Hypothalamus (tissue), 51 donors: ENCODE measurements at regions not wholly inside any gene's neighbourhood (a gene's known extent, or its start where the extent isn't known, plus 50 kb on each side); places are given as distances from the start of the nearest gene placed in this dataset.

Source experiments
- DNase-seq, 51 donors: peaks; one replicate each; lab custom pipeline; 2025; lab: John Stamatoyannopoulos, UW

DNA sequence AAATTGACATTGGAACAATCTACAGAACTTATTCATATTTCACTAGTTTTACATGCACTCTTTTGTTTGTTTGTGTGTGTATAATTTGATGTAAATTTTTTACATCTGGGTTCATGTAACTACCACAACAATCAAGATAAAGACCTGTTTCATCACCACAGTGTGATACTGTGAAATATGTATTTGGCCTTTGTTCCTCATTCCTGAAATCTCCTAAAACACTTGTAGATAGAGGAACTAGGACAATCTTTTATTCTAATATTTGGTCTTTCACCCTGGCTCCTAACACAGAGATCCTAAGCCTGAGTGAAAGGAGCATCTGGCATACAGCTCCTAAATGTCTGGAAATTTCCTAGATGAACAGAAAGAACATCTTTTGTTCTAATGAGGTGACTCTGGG, 155.0 kb upstream of the GPR149 start:
- DNase-seq: no peak

DNA sequence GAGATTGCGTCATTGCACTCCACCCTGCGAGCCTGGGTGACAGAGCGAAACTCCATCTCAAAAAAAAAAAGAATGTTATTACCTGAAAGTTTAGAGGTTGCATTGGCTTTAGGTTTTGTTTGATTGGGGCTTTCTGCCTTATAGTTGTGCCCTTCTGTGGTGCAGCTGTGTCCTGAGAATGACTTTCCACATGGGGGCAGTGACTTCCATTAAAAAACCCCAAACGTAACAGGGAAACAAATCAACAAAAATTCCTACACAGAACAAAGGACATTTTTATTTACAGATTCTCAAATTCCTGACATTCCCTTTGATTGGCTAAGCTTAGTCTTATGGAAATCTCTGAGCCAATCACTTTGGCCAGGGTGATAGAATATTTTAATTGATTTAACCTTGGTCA, 154.1 kb upstream of the GPR149 start:
- no peak for DNase-seq

DNA sequence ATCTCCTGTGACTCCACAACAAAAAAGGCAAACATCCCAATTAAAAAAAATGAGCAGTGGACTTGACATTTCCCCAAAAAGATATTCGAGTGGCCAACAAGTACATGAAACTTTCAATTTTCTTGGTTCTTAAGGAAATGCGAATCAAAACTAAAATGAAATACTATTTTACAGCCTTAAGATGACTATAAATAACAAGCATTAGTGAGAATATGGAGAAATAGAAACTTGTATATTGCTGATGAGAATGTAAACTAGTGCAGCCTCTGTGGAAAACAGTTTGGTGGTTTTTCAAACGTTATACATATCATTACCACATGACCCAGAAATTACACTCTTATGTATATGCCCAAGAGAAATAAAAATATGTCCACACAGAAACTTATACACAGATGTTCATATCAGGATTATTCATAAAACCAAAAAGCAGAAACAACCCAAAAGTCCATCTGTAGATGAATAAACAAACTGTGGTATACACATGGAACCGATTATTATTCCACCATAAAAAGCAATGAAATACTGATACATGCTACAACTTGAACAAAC, 153.2 kb upstream of the GPR149 start:
- no peak for DNase-seq

DNA sequence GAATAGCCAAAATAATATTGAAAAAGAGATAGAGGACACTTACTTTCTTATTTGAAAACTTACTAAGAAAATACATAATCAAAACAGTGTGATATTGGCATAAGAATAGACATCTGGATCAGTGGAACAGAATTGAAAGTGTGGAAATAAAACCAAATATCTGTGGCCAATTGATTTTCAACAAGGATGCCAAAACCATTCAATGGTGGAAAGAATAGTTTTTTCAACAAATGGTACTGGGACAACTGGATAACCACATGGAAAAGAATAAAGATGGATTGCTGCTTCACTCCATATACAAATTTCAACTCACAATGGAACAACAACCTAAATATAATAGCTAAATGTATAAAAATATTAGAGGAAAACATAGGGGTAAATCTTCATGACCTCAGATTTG, 152.5 kb upstream of the GPR149 start:
- no peak for DNase-seq

DNA sequence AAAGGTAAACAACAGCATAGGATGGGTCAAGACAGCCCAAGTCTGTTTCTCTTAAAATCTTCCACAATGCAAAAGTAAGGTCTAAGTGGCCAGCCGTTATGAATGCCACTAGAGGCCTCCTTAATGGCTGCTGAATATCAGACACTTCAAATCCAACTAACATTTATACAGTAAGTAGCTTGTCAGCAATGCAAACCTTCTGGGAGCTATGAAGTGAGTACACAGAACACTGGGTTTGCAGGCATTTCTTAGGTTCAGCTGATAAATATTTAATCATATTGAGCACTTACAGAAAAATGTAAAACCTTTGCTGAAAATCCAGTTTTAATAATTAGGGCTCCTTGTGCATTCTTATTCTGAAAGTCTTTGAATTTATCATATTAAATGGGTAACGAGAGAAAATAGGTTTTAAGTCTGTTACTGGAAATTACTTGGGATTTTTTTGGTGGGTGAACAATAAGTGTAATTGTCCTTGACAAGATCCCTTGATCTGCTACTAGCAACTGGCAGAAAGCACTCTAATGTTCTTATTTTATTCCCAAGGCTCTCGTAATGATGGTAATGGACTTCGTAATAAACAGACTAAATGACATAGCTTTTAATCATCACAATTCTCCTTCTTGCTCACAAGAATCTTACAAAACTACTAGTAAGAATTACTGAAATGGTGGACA, 141.7 kb upstream of the GPR149 start:
- DNase-seq: no peak

DNA sequence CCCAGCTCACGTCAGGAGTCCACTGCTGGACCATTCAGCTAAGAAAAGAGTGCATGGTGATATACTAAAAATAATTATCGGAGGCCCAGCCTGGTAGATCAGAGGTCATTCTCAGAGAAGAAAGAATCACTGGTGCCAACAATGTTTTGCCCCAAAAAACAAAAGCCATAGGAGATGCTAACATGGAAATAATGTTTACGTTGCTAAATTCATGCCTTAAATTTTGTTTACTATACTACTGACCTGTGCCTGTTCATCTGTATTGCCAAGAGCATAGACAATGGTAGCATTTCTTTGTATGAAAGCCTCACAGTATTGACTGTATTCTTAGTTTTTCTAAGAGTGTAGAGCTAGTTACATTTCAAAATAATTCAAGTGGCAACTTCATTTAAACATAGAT, 138.1 kb upstream of the GPR149 start:
- no peak for DNase-seq

DNA sequence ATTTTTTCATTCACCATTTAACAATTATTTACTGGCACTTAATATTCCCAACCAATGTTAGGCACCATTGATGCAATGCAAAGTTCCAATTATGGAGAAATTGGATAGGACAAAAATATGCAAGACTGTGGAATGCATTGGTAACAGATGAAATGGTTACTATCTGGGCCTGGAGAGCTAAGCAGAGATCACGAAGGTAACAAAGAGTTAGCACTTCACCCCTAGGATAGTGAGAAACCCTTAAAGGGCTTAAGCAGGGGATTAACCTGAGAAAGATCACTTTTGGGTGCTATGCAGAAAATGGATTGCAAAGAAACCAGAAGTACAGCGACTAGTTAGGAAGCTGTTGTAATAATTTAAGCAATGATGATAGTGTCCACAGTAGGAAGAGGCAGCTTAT, 129.6 kb upstream of the GPR149 start:
- no peak for DNase-seq

DNA sequence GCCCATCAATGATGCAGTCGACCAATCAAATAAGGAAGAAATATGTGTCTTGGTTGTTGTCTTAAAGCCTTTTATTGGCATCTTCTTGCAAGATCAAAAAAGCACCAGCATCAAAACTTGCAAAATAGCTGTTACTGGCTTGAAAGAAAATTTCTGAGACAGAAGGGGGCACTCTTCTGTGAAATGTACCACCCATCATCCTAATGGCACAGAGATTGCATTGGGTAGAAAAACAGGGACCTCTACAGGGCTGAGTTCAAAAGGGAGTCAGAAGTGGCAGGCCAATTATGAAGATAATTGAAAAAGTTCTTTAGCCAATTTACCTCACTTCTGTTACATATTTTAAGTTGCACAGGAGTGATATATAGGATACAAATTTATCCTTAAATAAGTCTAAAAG, 122.3 kb upstream of the GPR149 start:
- DNase-seq: no peak

DNA sequence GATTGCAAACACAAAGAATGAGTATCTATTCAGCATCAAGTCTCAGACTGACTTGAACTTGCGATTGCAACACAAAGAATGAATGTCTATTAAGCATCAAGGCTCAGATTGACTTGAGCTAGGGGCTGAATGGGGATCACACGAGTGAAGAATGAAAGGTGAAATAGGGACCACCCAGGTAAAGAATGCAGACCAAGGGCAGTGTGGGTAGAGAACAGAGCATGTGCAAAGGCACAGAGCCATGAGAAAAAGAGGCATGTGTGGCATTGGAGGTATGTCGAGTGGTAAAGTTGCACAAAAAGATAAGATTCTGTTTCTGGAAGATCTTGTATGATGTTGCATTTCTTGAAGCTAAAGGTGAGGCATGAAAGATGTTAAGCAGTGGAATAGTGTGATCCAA, 119.4 kb upstream of the GPR149 start:
- DNase-seq: no peak

DNA sequence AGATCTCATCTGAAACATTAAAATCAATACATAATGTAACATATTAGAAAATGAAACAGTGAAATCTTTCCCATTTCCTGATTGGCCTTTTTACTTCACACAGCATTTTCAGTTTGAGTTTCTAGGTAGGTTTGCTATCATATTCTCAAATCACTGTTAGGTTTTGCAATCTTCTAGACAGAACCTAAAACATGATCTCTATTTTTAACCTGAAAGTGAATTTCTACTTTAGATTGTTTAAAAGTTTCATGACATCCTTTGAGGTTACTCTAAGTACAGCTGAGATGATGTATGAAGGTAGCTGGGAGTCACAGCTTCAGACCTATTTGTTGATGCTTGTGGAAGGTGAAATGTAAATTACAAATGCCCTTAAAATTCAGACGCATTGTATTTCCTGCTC, 118.4 kb upstream of the GPR149 start:
- DNase-seq: no peak

DNA sequence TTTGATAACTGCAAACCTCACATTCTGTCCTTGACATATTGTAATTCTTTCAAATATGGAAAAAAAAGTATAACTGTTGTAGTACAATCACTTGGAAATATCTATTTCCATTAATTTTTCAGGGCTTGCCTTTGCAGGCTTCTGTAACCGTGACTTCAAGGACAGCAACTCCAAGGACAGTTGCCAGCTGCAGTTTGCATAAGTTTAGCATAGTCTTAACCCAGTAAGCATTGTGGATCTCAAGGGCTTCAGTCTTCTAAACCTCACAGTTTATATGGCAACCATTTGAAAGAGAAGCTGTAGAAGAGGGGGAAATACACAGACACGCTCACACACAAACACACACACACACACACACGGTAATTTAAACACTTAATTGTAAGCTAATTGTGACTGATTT, 112.8 kb upstream of the GPR149 start:
- no peak for DNase-seq

DNA sequence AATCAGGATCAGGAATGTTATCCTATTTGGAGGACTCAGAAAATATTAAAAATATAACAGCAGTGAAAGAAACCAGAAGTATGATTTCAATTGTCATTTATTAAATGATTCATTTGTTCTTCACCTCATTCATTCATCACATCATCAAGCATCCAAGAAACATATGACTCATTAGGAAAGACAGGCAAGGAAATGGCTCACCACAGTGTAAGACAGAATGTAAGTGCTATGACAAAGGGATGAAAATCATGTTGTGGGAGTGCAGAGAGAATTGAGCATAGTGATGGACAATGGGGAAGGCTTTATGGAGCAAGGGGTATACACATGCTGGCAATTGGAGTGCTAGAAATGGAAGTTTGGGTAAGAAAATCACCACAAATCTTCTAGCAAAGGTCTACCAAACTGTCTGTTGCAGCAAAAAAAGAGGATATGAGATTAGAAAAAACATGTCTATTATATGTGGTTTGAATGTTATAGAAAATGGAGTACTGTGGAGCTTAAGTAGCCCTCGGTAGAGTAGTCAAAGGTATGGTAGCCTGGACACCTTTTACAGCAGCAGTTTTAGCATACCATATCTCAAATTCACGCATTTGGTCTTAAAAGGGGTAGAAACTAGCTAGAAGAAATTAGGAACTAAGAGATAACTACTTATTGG, 111.1 kb upstream of the GPR149 start:
- DNase-seq: no peak

DNA sequence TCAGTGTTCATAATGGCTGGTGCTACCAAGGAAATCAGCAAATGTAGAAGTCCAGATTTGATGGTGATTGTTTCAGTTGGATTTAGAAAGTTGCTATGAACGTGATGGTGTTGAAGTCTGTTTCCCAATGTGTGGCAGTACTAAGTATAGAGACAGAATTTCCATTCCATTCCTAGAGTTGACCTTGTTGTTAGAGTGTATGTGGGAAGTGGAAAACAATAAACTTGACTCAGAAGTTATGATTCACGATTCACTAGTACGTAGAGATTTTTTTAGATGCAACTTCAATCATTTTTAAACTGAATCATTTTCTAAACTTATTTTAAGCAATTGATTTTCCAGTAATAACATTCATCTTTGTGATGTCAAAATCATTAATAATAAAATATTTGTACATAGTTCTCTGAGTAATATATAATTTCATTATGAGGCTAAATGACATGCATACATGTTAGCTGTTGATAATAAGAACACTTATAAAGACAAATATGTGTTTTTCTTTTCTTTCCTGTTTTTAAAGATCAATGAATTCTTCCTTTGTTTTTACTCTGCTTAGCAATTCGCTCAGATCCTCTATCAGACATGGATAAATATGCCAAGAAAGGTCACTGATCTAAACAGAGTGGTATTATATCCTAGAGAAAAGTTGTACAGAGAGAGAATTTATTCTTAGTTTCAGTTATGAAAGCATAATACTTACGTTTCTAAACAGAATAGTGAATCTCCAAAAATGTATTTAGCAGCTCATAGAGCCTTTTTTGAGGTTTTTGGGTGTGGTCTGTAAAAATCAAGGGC, 108.8 kb upstream of the GPR149 start:
- no peak for DNase-seq

DNA sequence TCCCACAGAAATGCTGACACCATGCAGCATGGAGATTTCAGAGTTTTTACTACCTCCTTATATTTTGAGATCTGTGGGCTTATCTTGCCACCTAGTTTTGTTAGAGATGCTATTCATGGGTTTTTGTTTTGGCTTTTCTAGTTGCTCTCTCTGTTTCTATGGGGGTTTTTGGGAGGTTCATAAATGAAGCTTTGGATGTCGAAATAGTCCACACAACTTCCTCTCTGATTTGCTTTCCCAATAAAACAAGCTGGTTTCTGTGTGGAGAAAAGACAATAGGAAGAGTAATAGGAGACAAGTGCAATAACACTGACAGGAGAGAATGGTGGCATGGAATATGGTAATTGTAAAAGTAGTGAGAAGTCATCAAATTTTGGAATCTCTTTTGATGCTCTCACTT, 106.8 kb upstream of the GPR149 start:
- no peak for DNase-seq

DNA sequence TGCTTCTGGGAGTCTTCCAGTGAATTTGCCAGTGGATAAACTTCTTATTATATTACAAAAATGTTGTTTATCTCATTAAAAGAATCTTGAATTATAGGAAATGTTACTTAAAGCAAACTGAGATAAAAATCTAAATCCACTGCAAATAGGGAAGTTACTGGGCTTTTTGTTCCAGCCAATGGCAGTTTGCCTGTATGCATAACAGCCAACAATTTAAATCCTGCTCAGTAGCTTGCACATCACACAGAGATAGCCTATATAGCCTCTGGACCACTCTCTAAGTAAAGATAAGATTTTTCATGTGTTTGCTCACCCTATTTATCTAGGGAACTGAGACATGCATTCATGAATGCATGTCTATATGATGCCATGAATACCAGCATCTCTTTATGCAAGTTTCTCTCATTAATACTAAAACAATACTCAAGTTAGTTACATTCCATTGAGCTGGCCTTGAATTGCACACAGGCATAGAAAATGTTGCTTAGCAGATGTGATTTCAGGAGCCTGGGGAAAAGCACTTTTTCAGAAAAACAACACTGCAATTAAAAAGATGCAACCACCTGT, 92.1 kb upstream of the GPR149 start:
- DNase-seq: no peak

DNA sequence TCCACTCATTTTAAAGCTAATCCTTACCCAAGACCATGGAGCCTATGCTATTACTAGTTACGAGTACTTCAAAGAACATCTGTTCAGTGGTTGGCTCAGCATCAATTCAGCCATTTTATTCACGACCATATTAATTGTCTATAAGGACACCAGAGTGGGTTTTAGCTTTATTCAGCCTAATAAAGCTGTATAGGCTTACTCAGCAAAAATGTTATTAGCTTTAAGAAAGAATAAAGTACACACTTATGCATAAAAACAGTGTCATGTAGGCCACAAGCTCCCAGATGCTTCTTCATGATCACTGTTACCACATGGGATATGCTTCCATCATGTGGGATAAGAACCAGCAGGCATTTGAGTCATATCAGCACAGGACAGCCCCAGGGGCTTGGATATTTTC, 87.4 kb upstream of the GPR149 start:
- no peak for DNase-seq

DNA sequence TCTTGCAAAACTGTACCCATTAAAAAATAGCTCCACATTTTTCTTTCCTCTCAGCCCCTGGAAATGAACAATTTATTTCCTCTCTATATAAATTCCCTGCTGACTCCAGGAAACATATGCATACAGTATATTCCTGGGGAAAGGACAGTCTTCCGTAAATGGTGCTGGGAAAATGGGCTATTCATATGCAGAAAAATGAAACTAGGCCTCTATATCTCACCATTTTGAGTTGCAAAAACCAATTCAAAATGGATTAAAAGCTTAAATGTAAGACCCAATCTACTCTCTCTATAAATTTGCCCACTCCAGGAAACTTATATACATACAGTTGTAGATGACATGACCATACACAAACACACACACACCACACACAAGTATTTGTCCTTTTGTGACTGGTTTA, 85.9 kb upstream of the GPR149 start:
- DNase-seq: no peak

DNA sequence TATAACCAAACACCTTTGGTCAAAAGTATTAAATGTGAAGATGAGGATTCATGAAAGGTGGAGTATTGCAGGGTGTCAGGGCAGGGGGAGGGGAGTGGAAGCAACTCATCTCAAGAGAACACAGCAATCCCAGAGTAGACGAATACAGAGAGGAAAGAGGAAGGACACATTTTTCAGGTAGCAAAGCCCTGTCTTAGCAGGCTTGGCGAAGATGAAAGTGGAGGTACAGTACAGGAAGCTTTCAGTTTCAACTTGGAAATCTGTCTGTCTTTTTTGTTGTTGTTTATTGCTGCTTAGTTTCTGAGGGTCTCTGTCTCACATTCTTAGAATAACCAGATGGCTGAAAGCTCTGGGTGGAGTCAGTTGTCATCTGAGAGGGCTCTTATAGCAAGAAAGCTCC, 80.8 kb upstream of the GPR149 start:
- no peak for DNase-seq

DNA sequence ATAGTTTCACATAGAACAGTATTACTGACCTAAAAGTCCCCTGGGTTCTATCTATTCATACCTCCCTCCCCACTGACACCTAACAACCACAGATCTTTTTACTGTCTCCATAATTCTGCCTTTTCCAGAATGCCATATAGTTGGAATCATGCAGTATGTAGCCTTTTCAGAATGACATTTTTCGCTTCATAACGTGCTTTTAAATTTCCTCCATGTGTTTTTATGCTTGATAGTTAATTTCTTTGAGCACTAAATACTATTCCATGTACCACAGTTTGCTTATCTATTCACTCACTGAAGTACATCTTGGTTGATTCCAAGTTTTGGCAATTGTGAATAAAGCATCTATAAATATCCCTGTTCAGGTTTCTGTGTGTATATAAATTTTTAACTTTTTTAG, 77.7 kb upstream of the GPR149 start:
- DNase-seq: no peak

DNA sequence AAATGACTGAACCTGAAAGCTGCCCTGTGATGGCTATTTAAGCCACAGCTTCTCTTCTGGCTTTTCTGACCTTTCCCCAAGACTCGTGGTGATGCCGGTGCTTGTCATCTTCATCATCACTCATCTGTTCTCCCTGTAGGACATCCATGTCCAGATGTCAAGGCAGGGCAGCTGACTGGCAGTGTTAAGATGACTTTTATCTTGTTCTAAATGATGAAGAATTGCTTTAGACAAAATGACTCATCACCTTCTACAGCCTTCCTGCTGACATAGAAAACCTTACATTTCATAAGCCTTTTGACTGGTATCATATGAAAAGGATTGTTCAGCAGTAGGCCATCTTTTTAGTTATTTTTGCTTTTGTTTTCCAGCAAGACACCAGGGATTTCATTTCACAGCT, 67.0 kb upstream of the GPR149 start:
- no peak for DNase-seq

DNA sequence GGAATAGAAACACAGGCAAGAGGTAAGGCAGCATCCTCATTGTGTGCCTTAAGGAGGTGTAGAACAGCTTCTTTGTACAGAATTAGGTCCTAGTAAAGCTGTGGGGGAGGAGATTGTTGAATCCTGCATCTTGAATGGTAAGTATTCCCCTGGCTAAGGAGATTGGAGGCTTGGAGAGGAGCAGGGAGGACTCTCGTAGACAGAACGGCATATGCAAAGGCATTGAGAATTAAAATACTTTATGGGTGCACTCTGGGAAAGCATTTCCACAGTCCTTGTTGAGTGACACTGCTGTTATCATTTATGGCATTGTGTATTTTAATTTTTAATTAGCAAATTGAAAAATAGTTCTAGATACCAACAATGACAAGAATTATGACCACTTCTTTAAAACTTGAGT, 66.5 kb upstream of the GPR149 start:
- no peak for DNase-seq

DNA sequence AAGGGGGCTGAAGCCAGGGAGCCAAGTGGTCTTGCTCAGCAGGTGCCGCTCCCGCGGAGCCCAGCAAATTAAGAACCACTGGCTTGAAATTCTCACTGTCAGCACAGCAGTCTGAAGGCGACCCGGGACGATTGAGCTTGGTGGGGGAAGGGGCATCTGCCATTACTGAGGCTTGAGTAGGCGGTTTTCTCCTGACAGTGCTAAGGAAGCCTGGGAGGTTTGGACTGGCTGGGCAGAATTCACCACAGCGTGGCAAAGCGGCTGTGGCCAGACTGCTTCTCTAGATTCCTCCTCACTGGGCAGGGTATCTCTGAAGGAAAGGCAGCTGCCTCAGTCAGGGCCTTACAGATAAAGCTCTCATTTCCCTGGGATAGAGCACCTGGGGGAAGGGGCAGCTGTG, 57.0 kb upstream of the GPR149 start:
- DNase-seq: no peak
